OCI-LY1 (cell line): ENCODE measurements at regions not wholly inside any gene's neighbourhood (a gene's known extent, or its start where the extent isn't known, plus 50 kb on each side); places are given as distances from the start of the nearest gene placed in this dataset.

Experiments
- EZH2 ChIP-seq: fragments of 200-600 bp; sonication (generic), shearing (Covaris generic); IDR thresholded peaks from 2 replicates; pipeline ENCODE4 v1.8.0; 2017; ENCODE audit warnings: borderline replicate concordance, mixed run types, mild to moderate bottlenecking, antibody characterized with exemption, low read length, moderate library complexity, mixed read lengths
- TF ChIP-seq, protein P1 (sequence below): fragments of 200-600 bp; sonication (generic), shearing (Covaris generic); IDR thresholded peaks from 2 replicates; pipeline ENCODE4 v1.5.1; 2017; ENCODE audit warnings: mild to moderate bottlenecking, antibody characterized with exemption, low read length, moderate library complexity, mixed read lengths

DNA sequence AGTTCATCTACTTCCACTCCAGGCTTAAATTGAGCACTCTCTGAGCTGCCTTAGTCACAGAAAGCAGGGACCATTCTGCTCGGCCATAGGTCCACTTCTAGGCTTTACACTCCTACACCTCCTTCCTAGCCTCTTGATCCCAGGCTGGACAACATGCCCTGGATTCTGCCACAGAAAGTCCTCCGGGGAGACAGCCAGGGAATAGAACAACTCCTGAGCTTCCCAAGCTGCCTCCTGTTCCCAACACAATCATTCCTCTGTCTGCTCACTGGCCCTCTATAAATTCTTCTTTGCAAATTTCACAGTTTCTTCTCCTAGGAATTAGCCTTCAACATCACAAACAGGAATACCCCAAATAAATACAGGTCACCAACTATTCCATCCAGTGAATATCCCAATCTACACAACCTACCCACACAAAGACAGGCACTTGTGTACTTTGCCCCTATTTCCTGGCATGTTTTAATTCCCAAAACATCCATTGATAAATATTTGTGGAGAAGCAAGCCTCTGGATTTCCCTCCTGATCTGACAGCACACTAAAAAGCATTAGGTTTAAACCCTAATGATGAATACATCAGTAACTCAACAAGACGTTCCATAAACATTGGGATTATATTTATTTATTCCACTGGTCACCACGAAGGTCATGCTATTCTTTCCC lies 125.5 kb downstream of the ENC1 start:
- TF ChIP-seq, protein P1, sequence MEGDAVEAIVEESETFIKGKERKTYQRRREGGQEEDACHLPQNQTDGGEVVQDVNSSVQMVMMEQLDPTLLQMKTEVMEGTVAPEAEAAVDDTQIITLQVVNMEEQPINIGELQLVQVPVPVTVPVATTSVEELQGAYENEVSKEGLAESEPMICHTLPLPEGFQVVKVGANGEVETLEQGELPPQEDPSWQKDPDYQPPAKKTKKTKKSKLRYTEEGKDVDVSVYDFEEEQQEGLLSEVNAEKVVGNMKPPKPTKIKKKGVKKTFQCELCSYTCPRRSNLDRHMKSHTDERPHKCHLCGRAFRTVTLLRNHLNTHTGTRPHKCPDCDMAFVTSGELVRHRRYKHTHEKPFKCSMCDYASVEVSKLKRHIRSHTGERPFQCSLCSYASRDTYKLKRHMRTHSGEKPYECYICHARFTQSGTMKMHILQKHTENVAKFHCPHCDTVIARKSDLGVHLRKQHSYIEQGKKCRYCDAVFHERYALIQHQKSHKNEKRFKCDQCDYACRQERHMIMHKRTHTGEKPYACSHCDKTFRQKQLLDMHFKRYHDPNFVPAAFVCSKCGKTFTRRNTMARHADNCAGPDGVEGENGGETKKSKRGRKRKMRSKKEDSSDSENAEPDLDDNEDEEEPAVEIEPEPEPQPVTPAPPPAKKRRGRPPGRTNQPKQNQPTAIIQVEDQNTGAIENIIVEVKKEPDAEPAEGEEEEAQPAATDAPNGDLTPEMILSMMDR: no peak
- TF ChIP-seq EZH2: no peak
